ENCODE measurements at regions not wholly inside any gene's neighbourhood (a gene's known extent, or its start where the extent isn't known, plus 50 kb on each side); places are given as distances from the start of the nearest gene placed in this dataset.
"Not testable (repeated sequence)": the region's sequence is repeated elsewhere in the genome, so short reads cannot be mapped to it uniquely, and the experiment has no call there.

- no peak for DNase-seq
- Mint-ChIP-seq H3K27me3 (no peaks in the 10 kb centered on the region), H3K9me3 (no peaks in the 10 kb centered on the region), H3K36me3 (ENCODE audit: low read depth) (no peaks in the 10 kb centered on the region), H3K27ac (no peak overlapping the region), H3K4me3 (no peak overlapping the region), H3K4me1 (no peaks in the 10 kb centered on the region)
- CTCF ChIA-PET: no interaction called here
- POLR2A ChIA-PET: no interaction called here
Measured at GRCh38 chr3:153410517-153410916, 248.5 kb downstream of the RAP2B start.

DNA sequence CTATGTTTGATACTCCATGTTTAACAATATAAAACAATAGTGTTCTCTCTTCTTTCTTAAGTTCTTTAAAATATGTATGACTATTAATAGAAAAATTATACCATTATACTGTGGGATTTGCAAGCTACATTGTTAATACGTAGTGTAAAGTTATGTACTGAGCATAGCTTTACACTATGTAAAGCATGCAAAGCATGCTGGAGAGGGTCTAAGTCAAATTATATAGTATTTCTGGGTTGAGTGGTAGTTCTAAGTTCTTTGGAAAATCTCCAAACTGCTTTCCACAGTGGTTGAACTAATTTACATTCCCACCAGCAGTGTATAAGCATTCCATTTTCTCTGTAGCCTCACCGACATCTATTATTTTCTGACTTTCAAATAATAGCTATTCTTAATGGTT lies 253.0 kb downstream of the RAP2B start:
- H3K4me3 Mint-ChIP-seq: no peak overlapping the region
- ChIA-PET POLR2A (no interaction called here), CTCF (interaction anchor here (1.0 kb wide), 1 partner anchor 15 kb away, joined by 3 read pairs; no protein-coding TSS in a partner anchor)
- H3K27ac Mint-ChIP-seq: no peak overlapping the region
- H3K36me3 Mint-ChIP-seq (ENCODE audit: low read depth): no peaks in the 10 kb centered on the region
- DNase-seq: no peak
- H3K9me3 Mint-ChIP-seq: peaks cover 4% of the 10 kb centered on the region
- no peaks in the 10 kb centered on the region for H3K27me3 Mint-ChIP-seq
- no peaks in the 10 kb centered on the region for H3K4me1 Mint-ChIP-seq

DNA sequence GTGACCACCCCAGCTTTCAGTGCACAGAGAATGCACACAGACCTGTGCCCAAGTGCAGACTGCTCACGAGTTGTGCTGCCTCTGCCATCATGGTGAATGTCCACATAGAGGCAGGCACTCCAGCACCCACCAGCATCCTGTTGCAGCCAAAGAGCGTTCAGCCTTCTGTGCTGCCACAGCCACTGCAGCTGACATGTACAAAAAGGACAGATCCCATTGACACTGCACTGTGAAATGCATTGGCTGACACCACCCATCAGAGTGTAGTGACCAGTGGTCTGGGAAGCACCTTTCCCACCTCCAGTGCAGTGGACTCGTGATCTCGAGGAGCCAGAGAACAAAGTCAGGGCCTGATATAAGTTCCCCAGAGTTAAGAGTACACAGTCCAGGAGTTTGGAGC lies 260.3 kb downstream of the RAP2B start:
- DNase-seq: no peak
- Mint-ChIP-seq H3K36me3 (ENCODE audit: low read depth) (peaks cover 7% of the 10 kb centered on the region), H3K27ac (no peak overlapping the region), H3K4me3 (no peak overlapping the region), H3K4me1 (no peaks in the 10 kb centered on the region), H3K9me3 (peaks cover 38% of the 10 kb centered on the region), H3K27me3 (no peaks in the 10 kb centered on the region)
- CTCF ChIA-PET: no interaction called here
- POLR2A ChIA-PET: no interaction called here

DNA sequence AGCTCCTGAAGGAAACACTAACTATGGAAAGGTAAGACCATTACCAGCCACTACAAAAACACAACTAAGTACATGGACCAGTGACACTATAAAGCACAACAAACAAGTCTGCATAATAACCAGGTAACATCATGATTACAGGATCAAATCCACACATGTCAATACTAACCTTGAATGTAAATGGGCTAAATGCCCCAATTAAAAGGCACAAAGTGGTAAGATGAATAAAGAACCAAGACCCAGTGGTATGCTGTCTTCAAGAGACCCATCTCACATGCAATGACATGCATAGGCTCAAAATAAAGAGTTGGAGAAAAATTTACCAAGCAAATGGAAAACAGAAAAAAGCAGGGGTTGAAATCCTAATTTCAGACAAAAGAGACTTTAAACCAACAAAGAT lies 261.8 kb downstream of the RAP2B start:
- H3K36me3 Mint-ChIP-seq (ENCODE audit: low read depth); H3K27me3 Mint-ChIP-seq; H3K4me1 Mint-ChIP-seq; DNase-seq; H3K27ac Mint-ChIP-seq; H3K4me3 Mint-ChIP-seq; POLR2A ChIA-PET; CTCF ChIA-PET: not testable (repeated sequence)
- H3K9me3 Mint-ChIP-seq: peaks cover 39% of the 10 kb centered on the region

DNA sequence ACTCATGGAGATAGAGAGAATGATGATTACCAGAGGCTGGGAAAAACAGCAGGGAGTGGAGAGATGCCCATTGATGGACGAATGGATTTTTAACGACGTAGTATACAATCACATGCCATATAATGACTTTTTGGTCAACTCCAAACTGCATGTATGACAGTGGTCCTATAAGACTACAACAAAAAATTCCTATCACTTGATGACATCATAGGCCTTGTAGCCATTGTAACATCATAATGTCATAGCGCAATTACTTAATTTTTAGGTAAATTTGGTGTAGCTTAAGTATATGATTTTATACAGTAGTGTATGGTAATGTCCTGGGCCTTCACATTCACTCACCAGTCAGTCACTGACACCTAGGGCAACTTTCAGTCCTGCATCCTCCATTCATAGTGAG lies 264.3 kb downstream of the RAP2B start:
- H3K27ac Mint-ChIP-seq: no peak overlapping the region
- no peak for DNase-seq
- H3K9me3 Mint-ChIP-seq: peaks cover 33% of the 10 kb centered on the region
- H3K36me3 Mint-ChIP-seq (ENCODE audit: low read depth): peaks cover 7% of the 10 kb centered on the region
- no peak overlapping the region for H3K4me3 Mint-ChIP-seq
- ChIA-PET POLR2A (no interaction called here), CTCF (no interaction called here)
- no peaks in the 10 kb centered on the region for H3K27me3 Mint-ChIP-seq
- no peaks in the 10 kb centered on the region for H3K4me1 Mint-ChIP-seq

- Mint-ChIP-seq H3K36me3 (ENCODE audit: low read depth) (peaks cover 7% of the 10 kb centered on the region), H3K4me1 (no peaks in the 10 kb centered on the region), H3K27me3 (no peaks in the 10 kb centered on the region), H3K4me3 (no peak overlapping the region), H3K27ac (no peak overlapping the region), H3K9me3 (peaks cover 33% of the 10 kb centered on the region)
- no peak for DNase-seq
- CTCF ChIA-PET: no interaction called here
- POLR2A ChIA-PET: no interaction called here
Measured at GRCh38 chr3:153426803-153427202, 264.8 kb downstream of the RAP2B start.

- no peak overlapping the region for H3K4me3 Mint-ChIP-seq
- DNase-seq: no peak
- no peaks in the 10 kb centered on the region for H3K27me3 Mint-ChIP-seq
- H3K4me1 Mint-ChIP-seq: no peaks in the 10 kb centered on the region
- CTCF ChIA-PET: no interaction called here
- no peaks in the 10 kb centered on the region for H3K36me3 Mint-ChIP-seq (ENCODE audit: low read depth)
- H3K9me3 Mint-ChIP-seq: peaks cover 6% of the 10 kb centered on the region
- POLR2A ChIA-PET: no interaction called here
- H3K27ac Mint-ChIP-seq: no peak overlapping the region
Measured at GRCh38 chr3:153429821-153430220, 267.8 kb downstream of the RAP2B start.

DNA sequence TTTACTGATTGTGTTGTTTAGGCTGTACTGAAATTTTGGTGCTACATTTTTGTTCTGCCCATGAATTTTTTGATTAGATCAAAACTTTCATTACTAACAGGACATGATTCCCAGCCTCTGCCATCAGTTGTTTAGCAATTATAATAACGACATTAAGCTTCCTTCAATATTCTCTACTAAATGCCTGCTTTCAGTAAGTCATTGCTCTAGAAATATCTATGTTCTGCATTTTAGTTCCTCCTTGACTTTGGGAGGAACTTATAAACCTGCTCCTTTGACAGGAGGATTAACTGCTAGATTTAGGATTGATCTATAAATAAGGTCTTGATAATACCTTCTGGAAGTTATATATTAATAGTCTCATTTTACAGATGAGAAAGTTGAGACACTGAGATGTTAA lies 269.1 kb downstream of the RAP2B start:
- CTCF ChIA-PET: no interaction called here
- Mint-ChIP-seq H3K27me3 (no peaks in the 10 kb centered on the region), H3K9me3 (peaks cover 4% of the 10 kb centered on the region), H3K36me3 (ENCODE audit: low read depth) (no peaks in the 10 kb centered on the region), H3K27ac (no peak overlapping the region), H3K4me3 (no peak overlapping the region), H3K4me1 (no peaks in the 10 kb centered on the region)
- no peak for DNase-seq
- POLR2A ChIA-PET: no interaction called here

- H3K9me3 Mint-ChIP-seq: no peaks in the 10 kb centered on the region
- DNase-seq: no peak
- no peak overlapping the region for H3K4me3 Mint-ChIP-seq
- H3K36me3 Mint-ChIP-seq (ENCODE audit: low read depth): no peaks in the 10 kb centered on the region
- ChIA-PET CTCF (no interaction called here), POLR2A (no interaction called here)
- no peak overlapping the region for H3K27ac Mint-ChIP-seq
- H3K27me3 Mint-ChIP-seq: no peaks in the 10 kb centered on the region
- H3K4me1 Mint-ChIP-seq: peaks cover 6% of the 10 kb centered on the region
Measured at GRCh38 chr3:153437666-153438065, 275.6 kb downstream of the RAP2B start.

DNA sequence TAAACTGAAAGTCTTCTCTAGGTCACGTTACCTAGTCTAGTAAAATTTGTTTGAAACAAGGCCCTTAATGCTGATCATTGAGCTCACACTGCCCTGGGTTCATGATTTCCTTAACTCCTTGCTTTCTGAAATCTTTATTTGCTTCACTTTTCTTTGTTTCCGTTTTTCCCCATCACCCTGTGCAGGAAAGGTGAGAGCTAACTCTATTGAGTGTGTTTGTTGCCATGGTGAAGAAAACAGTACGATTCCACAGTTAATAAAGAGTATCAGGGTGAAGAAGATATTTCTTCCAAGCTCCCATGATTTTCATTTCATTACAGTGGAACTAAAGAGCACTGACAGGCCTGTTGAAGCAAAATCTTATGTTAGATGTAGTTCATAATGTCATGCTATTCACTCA lies 276.2 kb downstream of the RAP2B start:
- H3K4me3 Mint-ChIP-seq: no peak overlapping the region
- no peak overlapping the region for H3K27ac Mint-ChIP-seq
- no peak for DNase-seq
- H3K4me1 Mint-ChIP-seq: peaks cover 11% of the 10 kb centered on the region
- H3K27me3 Mint-ChIP-seq: no peaks in the 10 kb centered on the region
- no peaks in the 10 kb centered on the region for H3K9me3 Mint-ChIP-seq
- POLR2A ChIA-PET: no interaction called here
- CTCF ChIA-PET: no interaction called here
- no peaks in the 10 kb centered on the region for H3K36me3 Mint-ChIP-seq (ENCODE audit: low read depth)

DNA sequence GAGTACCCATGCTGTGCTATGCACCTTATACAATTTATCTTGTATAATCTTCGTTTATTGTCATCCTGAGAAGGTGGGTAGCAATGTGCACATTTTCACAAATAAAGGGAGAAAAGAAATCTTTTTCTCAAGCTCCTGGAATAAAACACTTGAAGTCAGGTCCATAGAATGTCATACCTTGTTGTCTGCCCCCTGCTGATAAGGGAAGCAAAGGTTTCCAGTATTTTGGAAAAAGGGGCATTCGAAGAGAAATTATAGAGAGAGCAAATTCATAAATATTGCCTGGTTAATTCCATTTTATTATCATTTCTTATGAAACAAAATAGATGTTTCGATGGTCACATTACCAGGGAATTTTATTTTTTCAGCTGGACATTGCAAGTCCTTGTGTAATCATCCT lies 277.8 kb downstream of the RAP2B start:
- Mint-ChIP-seq H3K27ac (no peak overlapping the region), H3K4me3 (no peak overlapping the region), H3K9me3 (no peaks in the 10 kb centered on the region), H3K36me3 (ENCODE audit: low read depth) (no peaks in the 10 kb centered on the region), H3K4me1 (peaks cover 15% of the 10 kb centered on the region), H3K27me3 (no peaks in the 10 kb centered on the region)
- ChIA-PET CTCF (no interaction called here), POLR2A (no interaction called here)
- DNase-seq: no peak

DNA sequence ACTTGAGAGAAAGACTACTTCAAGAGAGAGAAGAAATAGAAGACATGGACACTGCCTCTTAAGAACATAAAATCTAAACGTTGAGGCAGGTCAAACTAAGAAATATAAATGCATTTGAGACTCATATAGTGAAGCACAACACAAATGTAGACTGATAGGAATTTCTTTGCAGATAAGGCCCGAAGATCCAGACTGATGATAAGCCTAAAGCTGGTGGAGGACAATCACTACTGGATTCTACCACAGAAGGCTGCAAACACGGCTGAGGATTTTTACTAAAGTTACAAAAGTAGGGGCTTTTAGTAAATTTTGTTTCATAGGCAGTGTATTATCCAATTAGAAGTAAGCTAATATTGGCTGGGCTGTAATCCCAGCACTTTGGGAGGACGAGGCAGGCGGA lies 278.3 kb downstream of the RAP2B start:
- POLR2A ChIA-PET: no interaction called here
- CTCF ChIA-PET: no interaction called here
- no peaks in the 10 kb centered on the region for H3K36me3 Mint-ChIP-seq (ENCODE audit: low read depth)
- no peaks in the 10 kb centered on the region for H3K27me3 Mint-ChIP-seq
- no peaks in the 10 kb centered on the region for H3K9me3 Mint-ChIP-seq
- no peak for DNase-seq
- peaks cover 15% of the 10 kb centered on the region for H3K4me1 Mint-ChIP-seq
- no peak overlapping the region for H3K4me3 Mint-ChIP-seq
- H3K27ac Mint-ChIP-seq: no peak overlapping the region

GRCh38 chr3:153442386-153442785 lies 280.4 kb downstream of the RAP2B start:
- ChIA-PET POLR2A (no interaction called here), CTCF (no interaction called here)
- no peaks in the 10 kb centered on the region for H3K27me3 Mint-ChIP-seq
- H3K9me3 Mint-ChIP-seq: peaks cover 2% of the 10 kb centered on the region
- no peak overlapping the region for H3K27ac Mint-ChIP-seq
- no peak for DNase-seq
- H3K4me3 Mint-ChIP-seq: no peak overlapping the region
- H3K4me1 Mint-ChIP-seq: peaks cover 15% of the 10 kb centered on the region
- no peaks in the 10 kb centered on the region for H3K36me3 Mint-ChIP-seq (ENCODE audit: low read depth)

GRCh38 chr3:153442799-153443487 lies 280.9 kb downstream of the RAP2B start:
- Mint-ChIP-seq H3K9me3 (peaks cover 2% of the 10 kb centered on the region), H3K36me3 (ENCODE audit: low read depth) (no peaks in the 10 kb centered on the region), H3K4me1 (peaks cover 15% of the 10 kb centered on the region), H3K4me3 (no peak overlapping the region), H3K27me3 (no peaks in the 10 kb centered on the region), H3K27ac (no peak overlapping the region)
- DNase-seq: no peak
- ChIA-PET CTCF (interaction anchor here (1.6 kb wide), 1 partner anchor 279 kb away, joined by 5 read pairs; no protein-coding TSS in a partner anchor), POLR2A (no interaction called here)
